HG03558 (cell line): ENCODE measurements at regions not wholly inside any gene's neighbourhood (a gene's known extent, or its start where the extent isn't known, plus 50 kb on each side); places are given as distances from the start of the nearest gene placed in this dataset.
"Not testable (repeated sequence)": the region's sequence is repeated elsewhere in the genome, so short reads cannot be mapped to it uniquely, and the experiment has no call there.

Source experiments
- ATAC-seq: cut with Tn5 transposase; IDR thresholded peaks from one replicate; pipeline ENCODE4 v1.9.1; 2021; ENCODE audit warnings: moderate number of reproducible peaks; ENCODE audit not compliant: unreplicated experiment; ENCODE audit errors: extremely low read depth

DNA sequence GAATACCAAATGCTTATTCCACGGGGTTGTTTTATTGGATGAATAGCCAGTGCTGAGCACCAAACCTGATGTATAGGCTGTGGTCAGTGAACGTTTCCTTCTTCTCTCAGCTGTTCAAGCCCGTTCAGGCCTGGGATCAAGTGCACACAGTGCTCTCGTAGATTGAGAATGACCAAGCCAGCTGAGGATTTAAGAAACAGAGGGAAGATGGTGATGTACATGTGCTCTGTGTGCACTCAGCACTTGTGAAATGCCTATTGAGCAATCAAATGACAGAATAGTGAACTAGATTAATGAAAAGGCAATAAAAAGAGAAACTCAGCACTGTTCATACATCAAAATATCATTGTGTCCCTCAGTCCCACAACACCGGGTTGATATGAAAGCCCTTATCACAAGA, 302.5 kb downstream of the BMPER start:
- ATAC-seq, result no peak

DNA sequence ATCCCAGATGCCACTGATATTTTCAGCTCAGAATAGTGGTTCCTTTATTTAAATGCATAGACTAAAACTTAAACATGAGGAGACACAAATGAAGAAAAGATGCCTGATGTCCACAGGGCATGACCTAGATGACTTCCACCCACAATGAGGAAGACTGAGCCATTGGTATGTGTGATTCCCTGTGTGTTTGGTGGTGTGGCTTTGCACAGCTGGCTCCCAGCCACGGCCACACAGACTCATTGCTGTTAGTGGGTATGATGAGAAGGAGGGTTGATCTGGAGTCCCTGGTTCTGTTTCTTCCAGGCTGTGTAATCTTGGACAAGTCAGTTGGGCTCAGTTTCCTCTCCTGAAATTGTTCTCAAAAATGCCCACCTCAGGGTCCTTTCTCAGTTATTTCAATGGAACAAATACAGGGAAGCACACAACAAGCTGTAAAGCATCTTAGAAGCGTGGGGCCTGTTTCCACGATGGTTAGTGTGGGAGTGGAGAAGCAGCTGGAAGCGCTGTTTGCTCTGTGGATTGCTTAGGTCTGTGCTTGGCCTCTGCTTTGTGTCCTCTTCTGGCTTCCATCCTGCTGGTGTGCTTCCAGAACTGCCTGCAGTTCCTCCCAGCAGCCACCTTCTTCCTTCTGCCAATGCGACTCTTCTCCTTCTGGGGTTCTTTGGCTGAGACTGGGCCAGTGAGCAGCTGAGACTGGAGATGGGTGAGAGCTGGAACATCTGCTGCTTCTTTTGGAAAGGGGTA, 303.7 kb downstream of the BMPER start:
- ATAC-seq, result no peak

DNA sequence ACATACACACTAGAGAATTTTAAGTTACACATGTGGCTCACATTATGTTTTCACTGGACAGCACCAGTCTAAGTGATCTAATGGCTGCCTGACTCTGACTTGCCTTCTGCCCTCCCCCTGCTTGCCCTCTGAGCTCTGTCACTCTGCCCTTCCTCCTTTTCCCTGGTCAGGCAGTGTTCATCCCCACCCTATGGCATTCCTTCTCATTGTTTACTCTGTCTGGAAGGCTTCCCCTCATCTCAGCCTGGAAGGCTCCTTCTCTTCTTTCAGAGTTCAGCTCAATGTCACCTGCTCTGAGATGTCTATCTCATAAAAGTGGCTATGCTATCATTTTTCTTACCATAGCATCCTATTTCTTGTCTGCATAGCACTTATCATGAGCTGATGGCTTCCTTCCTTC, 305.7 kb downstream of the BMPER start:
- ATAC-seq, result no peak

DNA sequence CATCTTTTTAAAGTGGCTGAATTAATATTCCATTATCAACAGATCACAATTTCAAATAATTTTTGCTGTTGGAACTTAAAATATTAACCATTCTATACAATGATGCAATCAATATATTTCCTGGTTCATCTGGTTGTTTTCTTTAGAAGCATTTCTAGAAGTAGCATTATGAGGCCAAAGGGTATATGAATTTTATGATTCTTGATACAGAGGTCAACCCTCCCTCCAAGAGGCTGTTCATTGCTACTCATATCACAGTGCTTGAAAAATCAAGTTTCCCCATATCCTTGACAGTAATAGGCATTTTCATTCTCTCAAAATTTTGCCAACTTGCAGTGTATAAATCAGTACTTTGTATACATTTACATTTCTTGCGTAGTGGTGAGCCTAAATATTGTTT, 312.6 kb downstream of the BMPER start:
- no peak for ATAC-seq

DNA sequence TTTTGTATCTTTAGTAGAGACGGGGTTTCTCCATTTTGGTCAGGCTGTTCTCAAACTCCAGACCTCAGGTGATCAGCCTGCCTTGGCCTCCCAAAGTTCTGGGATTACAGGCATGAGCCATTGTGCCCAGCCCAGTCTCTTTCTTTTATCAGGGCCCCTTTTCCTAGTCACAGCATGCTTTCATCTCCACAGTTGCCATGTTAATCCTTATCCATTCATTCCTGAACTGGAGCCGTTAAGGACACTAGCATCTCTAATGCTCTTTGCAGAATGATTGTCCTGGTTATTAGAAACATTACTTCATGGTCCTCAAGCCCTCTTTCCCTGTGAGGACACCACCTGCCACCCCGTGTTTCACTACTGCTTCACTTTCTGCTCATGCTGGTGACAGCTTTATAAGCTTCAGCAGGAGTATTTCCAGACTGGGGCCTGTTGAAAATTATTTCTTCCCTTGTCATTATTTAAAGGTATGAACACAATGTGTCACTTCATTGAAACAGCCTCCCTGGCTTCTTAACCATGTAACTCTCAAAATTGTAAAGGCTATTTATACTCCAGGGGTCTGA, 313.9 kb downstream of the BMPER start:
- no peak for ATAC-seq

DNA sequence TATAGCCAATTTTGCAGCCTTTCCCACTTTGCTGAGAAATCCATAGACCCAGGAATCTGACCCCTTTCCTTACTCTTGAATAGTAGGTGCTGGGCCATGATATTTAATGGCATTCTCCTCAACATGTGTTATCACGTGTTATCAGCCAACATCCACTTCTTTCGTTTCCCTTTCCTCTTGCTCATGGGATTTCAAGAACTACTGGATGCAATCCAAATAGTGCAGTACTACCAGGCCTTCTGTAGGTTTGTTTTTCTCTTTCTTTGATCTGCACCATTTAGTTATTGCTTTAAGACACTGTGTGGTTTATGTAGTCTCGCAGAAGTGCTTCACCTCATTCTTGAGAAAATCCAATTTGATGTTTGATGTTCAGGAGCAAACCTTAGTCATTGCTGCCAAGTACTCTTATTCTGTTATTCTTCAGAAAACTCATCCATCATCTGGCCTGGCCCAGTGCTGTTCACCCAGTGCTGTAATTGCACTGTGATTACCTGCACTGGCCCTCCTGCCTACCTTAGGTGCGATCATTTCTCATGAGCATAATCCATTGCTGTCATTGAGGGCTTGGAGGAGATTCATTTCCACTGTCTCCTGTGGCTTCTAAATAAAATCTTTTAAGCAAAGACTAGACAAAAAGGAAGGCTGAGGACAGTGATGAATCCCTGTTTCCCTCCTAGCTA, 315.3 kb downstream of the BMPER start:
- no peak for ATAC-seq

DNA sequence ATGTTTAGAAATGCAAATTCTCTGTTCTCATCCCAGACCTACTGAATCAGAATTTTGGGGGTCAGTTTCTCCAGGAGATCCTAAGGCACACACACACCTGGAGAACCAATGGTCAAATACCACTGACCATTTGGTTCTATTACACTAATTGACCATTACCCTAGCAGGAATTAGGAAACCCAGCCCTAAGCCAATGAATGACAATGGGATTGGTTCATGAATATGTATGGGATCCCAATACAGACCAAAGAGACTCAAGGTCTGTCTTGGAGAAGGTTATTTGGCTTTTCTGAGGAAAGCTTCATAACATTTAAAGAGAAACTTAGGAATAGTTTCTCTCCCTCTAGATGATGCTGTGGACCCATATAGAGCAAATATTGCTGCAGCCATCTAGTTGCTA, 317.0 kb downstream of the BMPER start:
- no peak for ATAC-seq

DNA sequence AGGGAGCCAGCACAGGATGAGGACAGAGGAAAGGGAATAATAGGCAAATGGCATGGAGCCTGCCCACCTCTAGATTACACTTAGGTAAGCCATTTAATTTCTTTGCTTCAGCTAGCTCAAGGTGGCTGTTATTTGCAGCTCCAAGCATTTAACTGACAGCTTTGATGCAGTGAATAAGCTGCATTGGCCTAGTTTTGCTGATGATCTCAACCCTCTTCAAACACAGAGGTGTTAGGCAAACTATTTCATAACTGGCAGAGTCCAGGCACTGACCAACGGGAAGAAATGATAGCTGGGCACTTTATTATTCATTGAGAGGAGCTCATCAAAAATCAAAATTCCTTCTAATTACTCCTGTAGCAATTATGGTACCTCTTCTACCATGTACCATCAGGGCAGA, 317.4 kb downstream of the BMPER start:
- no peak for ATAC-seq

DNA sequence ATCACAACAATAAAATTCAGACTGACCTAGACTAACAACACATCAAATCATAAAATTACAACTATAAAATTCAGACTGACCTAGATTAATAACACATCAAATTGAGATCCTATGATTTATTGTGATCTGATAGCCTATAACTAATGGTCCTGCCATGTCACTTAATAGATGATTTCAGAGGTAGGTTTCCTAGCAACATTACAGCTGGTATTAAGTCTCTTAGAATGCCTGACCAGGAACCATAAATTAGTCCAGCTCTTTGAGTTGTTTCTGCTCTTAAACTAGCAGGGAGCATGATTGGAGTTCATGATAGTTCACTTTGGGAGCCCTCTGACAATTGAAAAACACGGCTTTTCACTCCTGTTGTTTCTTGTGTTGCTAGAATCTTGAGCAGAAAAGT, 318.9 kb downstream of the BMPER start:
- ATAC-seq, result no peak

DNA sequence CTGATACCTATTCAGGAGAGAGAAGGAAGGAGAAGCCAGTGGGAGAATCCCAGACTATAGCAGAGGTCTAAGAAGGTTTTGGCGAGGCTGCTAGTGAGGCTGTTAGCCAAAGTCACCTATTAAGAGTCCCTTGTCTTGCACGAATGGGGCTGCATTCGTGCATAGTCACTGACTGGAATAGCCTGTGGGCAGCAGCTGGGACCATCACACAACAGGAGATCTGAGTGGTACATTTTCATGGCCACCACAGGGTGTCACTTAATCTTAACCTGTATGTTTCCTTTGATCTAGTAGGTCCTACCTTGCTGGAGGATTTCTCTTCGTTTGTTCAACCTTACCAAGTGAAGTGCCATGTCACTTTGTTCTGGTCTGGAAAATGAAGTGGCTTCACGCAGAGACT, 319.9 kb downstream of the BMPER start:
- no peak for ATAC-seq

DNA sequence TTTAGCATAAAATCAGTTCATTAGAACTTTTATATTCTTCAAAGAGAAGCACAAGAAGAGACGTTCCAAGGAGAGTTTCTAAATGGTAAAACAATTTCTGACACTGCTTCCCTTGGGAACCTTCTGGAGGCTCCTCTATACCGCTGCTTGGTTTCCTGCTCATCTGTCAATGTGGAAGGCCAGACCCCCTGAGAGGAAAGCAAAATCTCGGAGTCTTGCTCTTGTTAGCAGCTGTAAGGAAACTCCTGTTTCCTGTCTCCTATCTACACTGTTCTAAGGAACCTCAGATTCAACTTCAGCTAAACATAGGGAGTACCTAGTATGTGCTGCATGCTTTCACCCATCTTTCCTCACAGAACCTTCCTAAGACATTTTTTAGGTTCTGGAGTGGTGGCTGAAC, 322.2 kb downstream of the BMPER start:
- ATAC-seq, result no peak

DNA sequence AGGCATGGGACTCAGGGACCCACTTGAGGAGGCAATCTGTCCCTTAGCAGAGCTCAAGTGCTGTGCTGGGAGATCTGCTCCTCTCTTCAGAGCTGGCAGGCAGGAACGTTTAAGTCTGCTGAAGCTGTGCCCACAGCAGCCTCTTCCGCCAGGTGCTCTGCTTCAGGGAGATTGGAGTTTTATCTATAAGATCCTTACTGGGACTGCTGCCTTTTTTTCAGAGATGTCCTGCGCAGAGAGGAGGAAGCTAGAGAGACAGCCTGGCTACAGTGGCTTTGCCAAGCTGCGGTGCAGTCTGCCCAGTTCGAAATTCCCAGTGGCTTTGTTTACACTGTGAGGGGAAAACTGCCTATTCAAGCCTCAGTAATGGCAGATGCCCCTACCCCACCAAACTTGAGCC, 329.8 kb downstream of the BMPER start:
- ATAC-seq, result not testable (repeated sequence)

DNA sequence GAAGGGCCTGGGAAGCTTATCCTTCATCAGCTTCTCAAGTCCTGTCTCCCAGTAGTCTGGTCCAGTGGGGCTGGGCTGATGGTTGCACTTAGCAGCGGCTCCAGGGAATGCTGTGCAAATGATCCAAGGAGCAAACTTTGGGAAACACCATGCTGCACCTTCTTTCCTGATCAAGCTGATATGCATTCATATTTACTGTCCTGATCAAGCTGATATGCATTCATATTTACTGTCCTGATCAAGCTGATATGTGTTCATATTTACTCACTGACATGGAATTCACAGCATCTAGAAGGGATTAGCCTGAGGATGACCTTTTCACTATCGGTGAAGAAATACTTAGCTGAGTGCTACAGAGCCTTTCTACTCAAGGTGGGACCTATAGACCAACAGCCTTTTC, 330.7 kb downstream of the BMPER start:
- no peak for ATAC-seq

DNA sequence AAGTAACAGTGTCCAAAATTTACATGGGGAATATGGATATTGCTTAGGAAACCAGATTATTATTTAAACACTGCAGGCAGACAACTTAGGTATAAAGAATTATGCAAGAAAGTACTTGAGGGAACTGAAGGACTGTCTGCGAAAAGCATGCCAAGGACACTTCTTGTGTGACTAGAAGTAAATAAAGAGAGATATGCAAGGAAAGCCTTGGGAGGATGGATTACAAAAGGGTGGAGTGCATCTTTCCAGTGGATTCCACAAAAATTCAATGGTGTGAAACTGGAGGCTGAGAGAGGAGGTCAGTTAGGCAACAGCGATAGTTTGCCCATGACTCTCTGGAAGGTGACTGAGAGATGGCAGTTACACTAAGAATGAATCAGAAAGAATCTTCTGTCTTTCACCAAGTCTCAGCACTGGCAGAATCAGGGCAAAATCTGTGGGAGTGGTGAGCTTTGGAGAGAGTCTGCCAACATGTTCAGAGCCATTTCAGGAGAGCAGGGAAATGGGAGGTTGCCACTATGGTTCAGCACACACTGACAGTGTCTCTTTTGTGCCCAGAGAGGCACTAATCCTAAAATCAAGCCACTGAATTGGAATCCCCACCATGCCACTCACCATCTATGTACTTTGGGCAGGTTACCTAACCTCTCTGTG, 331.6 kb downstream of the BMPER start:
- ATAC-seq, result no peak

DNA sequence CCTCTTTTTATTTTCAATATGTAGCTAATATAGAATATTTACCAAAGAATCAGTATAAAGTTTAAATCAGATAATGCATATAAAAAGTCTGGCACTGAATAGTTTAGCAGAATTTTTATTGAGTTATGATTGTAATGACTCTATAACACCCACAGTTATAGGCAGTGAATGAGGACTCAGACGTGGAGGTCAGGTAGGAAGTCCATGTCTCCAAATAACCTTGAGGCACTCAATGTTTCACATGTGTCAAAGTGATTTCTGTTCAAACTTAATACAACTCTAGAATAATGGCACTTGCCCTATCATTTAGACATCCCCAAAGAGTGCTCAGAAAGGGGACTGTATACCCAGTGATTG, 332.1 kb downstream of the BMPER start:
- no peak for ATAC-seq

DNA sequence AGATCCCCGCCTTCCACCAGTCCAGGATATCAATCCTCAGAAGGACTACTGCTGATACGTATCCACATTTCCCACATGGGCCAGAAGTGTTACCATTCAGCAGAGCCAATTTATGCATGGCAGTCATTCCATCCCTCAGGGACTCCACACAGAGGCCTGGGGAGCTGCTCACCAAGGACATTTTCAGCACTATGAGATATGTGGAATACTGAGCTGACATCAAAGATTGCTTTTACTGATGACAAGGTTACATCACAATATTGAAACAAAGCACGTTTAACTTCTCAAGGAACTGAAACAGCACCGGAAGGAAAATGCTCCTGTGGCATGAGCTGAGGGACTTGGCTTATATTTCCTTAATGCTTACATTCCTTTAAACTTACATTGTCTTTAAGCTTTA, 335.1 kb downstream of the BMPER start:
- no peak for ATAC-seq

DNA sequence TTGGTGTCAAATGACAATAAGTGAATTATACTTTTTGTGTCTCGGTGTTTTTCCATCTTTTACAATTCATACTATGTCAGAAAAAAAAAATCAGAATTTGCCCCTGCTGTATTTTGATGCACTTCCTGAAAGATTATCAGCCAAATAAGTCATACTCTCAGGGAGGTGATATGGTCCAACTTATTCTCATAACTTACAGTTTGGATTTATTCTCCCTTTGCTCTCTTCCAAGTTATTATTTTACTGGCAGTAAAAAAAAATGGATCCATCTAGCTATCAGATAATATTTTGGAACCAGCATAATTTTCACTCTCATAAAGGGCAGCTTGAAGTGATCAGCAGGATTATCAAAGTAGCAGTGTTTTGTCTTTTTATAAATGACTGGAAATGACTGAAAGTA, 337.1 kb downstream of the BMPER start:
- ATAC-seq, result no peak

DNA sequence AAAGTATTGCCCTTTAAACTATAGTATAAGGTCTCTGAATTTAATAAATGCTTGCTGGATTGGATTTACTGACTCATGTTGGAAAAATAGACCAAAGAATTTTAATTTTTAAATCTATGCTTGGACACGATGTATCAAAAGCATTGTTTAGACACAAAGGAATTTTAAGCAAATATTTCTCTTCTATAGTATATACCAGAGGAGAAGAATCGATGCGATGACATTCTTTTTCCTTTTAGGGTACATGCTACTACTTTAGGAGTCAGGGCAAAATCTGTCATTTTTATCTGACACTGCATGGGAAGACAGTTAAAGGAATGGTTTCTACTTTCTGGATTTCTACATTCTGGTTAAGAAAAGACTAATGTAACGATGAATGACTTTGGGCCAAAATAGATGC, 339.9 kb downstream of the BMPER start:
- no peak for ATAC-seq

DNA sequence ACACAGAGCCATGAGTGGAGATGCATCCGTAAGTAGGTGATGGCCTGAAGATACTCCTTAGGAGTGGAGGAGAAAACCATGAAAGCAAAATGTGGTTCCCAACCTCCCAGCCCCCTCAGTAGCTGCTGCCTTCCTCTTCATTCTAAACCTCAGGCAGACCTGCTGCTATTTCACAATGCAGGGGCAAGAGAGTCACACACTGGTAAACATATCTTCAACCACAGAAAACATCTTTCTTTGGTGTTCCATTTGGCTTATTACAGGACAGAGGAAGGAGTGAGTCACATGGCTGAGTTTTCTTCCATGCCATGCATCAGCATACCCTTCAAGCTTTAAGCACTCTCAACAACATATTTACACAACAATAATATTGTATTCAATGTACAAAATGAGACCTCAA, 342.1 kb downstream of the BMPER start:
- no peak for ATAC-seq

DNA sequence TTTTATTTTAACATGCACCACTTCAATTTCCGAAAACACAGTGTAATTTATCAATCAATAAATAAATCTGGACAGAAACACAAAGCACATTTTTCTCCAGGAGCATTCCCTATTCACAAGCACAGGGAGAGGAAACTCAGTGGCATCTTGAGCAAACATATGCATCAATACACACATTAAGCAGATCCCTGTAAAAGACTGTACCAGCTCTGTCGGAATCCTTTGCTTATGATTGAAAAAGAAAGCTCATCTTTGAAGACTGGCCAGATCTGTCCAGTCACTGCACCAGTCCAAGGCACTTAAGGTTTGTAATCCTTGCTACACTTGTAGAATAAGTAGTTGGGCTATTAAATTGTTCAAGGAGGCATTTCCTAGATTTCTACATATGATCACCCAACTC, 343.9 kb downstream of the BMPER start:
- no peak for ATAC-seq

DNA sequence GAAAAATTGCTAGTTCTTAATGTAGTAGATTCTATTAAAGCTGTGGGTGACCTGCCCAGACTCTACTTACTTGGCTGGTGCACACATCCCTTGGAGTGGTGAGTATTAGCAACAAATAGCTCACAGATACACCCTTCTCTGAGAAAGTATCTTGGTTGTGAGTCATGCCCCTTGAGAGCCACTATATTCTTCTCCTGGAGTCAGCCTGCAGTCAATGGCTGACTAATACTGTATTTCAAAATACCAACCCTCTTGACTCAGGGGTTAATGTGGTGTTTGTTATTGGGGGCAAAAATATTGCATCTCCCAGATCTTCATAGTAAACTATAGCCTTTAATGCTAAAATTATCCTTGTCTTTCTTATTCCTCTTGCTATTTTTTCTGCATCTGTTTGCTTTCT, 354.9 kb downstream of the BMPER start:
- ATAC-seq, result no peak
